MV-4-11 (cell line): ENCODE measurements at regions not wholly inside any gene's neighbourhood (a gene's known extent, or its start where the extent isn't known, plus 50 kb on each side); places are given as distances from the start of the nearest gene placed in this dataset.

Source experiments
- DNase-seq: peaks from one replicate; lab custom pipeline; 2025; lab: John Stamatoyannopoulos, UW

DNA sequence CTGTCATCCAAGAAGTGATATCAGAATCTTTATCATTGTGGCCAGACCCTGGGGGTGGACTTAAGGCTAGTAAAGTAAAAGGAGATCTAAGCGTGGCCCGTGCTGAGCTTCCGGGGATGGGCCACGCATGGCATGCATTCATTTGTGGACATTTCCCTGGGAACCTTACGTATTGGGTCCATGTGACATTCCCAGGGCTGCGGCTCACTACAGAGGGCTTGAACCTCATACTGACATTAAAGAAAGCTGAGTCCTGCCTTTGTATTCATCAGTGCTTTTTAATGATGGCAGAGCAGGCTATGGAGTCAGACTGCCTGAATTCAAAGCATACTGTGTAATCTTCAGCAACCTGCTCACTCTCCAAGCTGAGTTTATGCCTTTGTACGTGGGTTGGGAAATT lies 152.2 kb upstream of the AFDN start:
- DNase-seq, result no peak

DNA sequence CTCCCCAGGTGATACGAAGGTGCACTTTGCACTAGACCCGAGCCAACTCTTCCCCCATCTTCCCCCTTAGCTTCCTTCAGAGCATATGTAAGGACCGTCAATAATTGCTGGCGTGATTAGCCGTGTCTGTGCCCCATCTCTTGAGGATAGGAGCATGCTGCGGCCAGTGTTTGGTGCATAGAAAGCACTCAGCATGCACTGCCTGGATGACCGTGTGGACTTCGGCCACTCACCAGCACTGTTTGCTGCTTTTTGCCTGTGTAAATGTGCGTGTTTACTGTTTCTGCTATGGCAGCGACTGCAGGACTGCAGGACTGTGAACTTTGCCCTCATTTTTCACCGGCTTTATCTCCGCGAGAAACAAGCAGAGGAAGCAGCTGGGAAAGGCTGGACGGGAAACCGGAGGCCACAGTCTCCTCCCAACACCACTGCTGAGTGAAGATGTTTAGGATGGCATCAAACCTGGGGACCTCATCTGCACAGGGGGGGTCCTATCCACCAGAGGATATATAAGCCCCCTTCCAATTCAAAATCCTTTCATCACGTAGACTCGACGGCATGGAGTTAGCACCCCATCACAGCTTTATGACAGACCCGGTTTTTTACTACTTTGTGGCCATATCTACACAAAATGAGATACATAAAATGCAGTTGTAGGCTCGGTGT lies 150.6 kb upstream of the AFDN start:
- DNase-seq, result no peak

DNA sequence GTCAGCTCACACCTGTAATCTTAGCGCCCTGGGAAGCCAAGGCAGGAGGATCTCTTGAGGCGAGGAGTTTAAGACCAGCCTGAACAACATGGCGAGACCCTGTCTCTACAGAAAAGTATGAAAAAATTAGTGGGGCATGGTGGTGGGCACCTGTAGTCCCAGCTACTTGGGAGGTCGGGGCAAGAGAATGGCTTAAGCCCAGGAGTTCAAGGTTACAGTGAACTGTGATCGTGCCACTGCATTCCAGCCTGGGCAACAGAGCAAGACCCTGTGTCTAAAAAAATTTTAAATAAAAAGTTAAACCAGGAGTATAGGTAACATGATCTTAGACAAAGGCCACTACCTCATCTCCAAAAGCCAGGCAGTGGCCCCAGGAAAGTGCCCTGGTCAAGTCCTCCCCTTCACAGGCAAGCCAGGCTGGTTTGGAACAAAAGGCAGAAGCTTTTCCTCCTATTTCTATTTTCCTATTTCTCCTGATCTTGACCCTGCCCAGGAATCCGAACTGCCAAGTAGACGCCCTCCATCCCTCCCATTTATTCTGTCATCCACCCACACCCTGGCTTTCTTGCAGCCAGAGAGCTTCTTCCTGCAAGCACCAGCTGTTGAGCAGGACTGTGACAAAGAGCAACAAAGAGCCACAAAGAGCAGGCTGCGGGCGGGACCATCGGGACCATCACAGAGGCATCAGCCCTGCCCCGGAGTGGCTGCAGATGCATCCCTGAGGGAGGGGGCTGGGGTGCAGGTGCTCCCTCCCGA lies 149.9 kb upstream of the AFDN start:
- no peak for DNase-seq

DNA sequence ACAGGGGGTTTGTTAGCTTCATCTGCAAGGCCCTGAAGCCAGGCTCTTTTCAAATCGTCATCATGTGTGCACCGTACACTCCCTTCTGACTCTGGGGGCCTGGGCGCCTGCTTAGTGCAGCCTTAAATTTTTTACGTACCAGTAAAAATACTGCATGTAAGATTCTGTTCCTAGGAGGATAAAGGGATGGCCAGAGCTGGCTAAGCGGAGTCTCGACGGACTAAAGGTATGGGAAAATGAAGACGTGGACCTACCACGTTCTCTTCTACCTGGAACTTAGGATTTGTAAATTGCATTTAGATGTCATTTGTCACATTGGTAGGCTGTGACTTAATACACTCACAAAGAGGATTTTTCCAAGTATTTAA lies 149.3 kb upstream of the AFDN start:
- DNase-seq, result no peak

DNA sequence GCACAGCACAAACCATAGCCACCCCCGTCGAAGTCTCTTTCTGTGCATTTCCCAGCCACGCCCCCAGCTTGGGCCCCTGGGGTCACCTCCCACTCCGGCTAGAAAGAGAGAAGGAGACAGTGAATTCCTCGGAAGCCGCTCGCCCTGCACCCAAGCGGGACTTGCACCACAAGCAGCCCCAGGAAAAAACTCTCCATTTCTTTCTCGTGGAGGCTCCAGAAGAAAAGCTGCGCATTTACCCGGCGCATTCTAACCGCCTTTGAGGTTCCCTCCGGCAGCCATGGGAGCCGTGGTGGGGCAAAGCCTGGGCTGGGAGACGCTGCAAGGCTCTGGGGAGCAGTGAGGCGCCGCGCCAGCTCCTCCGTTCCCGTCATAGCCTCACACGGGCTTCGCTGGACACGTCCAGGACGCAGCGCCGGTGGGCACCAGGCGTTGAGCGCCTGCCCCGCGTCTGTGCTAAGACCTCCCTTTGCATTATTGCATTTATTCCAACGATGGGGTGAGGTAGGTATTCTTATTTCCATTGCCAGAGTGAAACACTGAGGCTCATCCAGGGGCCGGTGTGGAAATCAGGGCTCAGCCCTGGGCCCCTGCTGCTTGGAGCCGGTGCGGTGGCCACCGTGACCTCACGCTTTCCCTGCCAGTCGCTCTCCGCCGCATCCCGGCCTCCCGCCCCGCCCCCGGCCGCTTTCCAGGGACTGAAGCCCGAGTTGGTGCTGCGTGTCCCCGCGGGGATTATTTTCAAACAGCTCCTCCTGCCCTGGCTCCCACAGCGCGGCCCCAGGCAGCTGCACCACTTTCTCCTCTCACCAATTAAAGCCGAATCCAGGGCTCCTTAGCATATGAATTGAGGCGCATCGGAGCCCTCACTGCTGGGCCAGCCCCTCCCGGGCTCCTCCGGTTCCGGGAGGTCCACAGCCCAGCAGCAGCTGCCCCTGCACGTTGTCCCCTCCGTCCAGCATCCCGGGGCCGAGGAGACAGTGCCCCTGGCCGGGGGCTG lies 148.3 kb upstream of the AFDN start:
- no peak for DNase-seq

DNA sequence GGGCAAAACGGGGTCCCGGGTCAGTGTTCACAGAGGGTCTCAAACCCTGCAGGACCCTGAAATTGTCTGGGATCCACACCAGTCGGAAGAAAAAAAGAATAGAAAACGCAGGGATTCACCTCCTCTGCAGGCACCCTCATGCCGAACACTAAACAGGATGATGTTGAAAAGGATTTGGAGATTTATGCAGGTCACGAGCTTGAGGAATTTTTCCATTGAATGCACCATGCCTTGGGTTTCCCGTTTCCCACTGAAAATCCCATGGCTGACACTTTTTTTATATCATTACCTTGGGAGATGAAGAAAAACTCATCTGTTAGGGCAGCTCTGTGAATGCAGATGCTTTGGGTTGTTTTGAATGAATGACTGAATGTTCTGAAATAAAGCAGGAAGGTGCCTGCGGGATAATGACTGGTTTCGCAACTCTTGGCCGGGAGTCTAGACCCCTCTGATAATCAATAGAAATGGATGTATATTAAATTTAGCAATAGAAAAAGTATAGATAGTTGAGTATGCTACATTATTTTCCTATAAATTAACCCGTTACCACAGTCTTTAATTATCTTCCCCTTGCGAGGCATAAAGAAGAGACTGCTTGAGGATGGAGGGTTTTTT lies 147.5 kb upstream of the AFDN start:
- DNase-seq, result no peak

DNA sequence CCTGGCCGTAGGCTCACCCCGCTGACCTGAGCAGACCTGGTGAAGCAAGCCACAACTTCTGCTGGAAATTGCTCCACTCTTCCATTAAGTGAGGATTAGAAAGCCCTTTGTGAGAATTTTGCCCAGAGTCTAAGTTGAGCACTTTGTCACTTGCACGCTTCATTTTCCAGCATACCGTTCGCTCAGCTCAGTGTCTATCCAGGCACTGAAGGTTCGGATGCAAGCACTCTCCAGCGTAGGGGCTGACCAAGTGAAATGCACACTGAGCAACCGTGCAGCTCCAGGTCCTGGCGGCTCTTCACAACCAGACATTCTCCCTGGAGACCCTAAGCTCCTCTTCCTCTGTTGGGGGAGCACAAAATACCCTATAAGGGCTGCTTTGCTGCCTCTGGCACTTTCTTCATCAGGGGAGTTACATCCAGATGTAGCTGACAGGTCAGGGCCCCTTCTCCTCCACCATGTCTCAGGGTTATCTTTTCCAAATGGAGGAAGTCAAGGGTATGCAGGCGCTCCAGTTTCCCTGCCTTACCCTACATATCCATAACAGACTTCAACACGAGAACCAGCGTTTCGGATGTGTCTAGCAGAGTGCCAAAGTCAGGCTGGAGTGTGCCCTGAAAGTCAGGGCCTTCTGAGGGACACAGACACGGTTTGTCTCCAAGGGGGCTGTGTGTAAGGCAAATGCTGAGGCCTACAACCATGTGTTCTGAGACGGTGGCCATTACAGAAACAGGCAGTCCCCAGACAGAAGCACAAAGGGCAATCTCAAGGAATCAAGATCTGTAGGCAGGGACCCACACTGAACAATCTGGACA lies 146.7 kb upstream of the AFDN start:
- no peak for DNase-seq

DNA sequence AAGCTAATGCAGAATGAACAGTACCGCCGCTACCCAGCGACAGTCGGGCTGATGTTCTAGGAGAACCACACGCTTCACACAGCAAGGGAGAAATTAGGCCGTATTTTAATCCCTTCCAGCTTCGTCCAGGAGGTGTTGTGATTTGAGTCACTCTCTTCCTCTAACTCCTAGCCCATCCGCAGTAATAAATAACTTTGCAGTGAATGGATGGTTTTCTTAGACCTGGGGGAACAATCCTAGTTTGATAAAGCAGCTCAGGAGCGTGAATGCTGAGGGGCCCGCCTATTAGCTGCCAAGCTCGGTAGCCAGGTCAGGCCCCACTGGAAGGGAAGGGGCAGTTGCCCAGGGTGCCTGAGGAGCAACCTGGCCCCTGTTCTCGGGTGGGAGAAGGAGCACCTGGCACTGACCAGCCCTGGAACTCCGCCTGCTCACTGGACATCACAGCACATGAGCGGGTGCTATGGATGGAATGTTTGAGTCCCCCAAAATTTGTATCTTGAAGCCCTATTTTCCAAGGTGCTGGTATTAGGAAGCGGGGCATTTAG lies 146.0 kb upstream of the AFDN start:
- no peak for DNase-seq

DNA sequence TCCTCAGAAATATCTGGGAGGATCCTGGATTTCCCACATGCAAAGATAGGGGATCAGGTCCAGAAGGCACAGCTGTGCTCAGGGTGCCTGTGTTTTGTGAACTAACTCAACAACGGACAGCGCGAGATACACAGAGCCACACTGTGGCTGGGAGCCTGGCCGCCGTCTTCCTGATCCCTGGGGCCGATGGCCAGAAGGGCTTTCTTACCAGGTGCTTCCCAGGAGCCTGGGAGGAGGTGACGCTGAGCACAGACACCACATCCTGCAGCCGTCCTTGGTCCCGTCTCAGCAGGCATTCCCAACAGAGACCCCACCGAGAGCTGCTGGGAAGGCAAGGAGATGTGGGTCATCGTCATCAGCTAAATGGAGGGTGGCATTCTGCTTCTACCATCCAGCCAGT lies 144.6 kb upstream of the AFDN start:
- no peak for DNase-seq

DNA sequence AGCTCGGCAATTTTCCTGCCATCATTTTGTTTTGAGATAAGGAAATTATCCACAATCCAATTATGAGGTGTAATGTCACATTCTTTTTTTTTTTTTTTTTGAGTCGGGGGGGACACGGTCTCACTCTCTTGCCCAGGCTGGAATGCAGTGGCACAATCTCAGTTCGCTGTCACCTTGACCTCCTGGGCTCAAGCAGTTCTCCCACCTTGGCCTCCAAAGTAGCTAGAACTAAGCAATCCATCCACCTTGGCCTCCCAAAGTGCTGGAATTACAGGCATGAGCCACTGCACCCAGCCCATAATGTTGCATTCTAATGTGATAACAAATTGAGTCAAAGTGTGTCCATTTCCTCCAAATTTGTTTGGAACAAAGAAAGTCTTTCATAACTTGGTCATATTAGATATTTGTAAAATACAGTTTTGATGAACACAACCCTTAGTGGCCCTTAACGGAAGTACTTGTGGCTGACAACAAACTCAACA lies 144.1 kb upstream of the AFDN start:
- no peak for DNase-seq

DNA sequence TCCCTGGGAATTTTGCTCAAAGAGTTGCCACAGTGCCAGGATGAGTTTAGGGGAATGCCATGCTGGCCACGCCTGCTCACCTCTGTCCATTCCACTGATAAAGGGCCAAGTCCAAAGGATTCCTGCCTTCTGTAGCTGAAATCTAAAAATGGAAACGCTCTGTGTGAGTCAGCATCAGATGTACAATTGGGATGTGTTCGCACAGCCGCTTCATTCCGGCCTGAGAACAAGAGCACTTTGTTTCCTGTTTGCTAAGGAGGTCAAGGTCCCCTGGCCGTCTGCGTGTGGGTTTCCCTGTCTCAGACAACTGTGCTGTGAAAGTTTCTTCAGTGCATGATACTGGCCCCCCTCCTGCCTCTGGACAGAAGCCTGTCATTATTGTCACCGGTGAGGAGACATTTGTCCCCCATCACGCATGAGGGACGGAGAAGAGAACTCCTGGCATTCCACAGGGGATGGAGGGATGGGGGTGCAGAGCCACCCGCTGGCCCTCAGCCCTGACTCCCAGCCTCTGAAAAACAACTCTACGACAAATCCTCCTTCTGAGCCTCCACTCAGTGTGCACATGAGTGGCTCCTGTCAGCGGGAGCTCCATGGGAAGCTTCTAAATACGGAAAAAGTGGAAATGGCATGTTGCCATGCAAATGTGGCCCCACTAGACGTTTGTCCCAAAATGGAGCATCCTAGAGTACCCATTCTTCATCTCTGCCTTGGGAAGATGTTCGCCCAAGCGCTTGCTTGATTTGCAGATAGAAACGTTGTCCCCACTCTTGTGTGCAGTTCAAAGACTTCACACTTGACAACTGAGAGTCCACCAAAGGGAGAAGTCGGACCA lies 143.5 kb upstream of the AFDN start:
- peak; percentile 29 for DNase-seq

DNA sequence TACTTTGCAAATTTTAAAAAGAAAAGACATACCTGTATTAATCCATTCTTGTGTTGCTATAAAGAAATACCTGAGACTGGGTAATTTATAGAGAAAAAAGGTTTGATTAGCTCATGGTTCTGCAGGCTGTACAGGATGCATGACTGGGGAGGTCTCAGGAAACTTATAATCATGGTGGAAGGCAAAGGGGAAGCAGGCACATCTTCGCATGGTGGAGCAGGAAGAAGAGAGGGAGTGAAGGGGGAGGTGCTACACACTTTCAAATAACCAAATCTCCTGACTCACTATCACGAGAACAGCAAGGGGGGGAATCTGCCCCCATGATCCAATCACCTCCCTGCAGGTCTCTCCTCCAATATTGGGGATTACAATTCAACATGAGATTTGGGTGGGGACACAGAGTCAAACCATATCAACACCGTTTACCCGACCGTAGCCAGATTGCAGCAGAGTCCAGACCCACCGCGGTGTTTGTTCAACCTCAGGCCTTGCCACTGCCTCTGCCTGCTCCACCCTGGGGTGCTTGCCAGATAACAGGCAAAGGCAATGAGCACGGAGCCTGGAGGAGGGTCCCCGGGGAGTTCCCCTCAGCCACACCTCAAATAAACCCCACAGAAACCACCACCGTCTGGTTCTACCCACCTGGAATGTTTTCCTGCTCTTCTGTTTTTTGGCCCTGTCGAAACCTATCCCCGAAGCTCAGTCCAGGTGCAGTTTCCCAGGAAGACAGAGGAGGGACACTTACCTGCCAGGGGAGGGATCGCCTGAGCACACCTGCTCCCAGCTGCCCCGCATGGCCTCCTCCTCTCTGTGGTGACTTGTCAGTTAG lies 142.2 kb upstream of the AFDN start:
- no peak for DNase-seq

DNA sequence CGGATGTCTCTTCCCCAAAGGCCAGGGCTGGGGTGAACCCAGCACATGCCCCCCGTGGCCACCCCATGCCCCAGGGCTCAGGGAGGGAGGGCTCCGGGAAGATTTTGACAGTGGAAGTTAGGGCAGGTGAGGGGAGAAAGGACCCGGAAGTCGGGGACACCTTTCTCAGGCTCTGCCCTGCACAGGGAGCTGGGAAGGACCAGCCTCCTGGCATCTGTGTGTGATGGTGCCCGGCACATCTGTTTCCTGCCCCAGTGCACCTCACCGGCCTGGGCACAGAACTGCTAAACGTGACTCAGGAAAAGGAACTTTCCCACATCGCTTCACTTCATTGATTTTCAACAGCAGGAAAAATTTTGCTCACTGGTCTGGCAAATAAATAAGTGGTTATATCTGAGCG lies 141.1 kb upstream of the AFDN start:
- no peak for DNase-seq

DNA sequence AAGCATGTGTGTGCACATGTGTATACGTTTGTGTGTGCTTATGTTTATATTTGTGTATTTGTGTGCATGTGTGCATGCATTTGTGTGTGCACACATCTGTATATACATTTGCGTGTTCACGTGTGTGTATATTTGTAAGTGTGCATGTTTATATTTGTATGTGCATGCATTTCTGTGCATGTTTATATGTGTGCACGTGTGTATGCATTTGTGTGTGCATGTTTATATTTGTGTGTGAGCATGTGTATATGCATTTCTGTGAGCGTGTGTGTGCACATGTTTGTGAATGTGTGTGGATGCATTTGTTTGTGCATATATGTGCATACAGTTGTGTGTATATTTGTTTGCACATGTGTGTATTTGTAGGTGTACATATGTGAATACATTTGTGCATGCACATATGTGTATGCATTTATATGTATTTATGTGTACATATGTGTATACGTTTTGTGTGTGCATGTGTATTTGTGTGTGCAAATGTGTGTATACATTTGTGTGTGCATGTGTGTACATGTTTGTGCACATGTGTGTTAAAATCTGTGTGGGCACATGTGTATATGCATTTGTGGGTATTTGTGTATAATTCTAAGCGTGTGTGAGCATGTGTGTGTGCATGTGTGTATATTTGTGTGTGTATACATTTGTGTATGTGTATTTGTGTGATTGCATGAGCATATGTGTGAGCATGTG lies 140.4 kb upstream of the AFDN start:
- no peak for DNase-seq

DNA sequence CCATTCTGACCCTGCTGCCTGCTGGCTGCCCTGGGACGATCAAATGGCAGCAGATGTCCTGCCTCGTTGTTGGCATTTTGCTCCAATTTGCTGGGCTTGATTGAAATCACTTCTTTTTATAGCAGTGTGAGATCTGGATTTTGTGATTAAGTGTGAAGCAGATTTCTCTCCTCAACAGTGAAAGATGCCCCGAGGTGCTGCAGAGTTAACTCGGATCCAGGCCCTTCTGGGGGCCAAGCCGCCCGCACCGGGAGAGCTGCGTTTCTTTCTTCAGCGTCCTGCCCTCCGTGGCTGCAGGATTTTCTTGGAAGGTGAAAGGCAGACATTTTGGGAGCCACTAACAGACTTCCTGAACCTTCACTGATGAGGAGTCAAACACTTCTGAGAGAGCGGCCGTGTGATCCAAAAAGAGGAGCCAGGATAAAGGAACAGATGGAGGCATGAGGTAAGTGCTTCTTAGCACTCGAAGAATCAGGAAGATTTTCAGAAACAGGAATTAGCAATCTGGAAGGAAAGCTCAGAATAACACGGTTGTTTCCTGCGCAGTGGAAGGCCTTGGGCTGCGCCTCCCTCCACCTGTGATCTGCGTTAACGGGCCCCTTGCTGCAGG lies 139.5 kb upstream of the AFDN start:
- no peak for DNase-seq

DNA sequence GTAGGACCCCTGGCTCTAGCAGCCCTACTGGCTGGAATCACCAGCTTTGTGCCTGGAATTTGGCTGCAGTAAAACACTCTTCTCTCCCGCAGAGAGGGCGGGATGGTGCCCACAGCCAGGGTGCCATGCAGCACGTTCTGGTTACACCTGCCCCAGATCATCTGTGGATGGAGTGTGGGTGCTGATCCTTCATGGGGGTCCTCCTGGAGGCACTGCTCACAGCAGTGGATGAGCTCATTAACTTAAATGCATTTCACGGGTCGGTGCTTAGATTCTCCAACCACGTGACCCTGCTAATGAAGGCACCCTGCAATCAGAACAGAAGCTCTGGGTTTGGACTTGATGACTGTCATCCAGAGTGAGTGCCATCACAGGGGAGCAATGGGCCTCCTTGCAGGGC lies 138.6 kb upstream of the AFDN start:
- DNase-seq, result no peak

DNA sequence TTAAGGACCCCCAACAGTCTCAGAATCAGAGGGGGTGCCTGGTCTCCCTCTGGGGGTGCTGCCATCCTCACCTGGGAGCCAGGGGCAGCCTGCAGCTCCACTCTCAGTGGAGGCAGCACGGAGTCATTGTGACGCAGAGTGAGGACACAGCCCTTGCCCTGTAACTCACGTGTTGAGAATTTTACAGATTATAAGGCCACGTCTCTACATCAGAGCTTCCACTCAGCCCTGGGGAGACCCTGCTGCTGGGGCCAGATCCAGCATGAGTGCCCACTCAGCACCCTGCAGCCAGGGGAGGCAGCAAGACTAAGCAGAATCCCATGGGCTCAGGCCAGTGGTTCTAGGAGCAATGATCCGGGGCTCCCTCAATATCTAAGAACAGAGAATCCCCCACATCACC lies 137.4 kb upstream of the AFDN start:
- no peak for DNase-seq

DNA sequence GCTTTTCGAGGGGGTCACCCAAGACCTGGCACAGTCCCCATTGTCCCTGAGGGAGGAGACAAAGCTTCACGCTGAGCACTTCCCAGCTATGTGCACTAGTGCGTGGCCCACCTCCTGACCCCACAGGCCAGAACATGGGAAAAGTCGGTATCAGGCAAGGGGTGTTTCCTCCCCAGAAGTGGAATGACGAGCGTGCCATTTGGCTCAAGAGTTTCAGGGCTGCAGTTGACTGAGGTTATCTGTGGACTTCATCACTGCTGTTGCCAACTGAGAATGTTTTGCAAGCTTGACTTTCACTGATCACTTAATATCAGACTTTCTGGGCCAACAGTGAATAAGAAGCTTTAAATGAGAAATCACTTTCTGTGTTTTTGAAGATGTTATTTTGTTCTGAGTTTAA lies 137.0 kb upstream of the AFDN start:
- no peak for DNase-seq
